Spleen (tissue), 7 donors: ENCODE measurements at regions not wholly inside any gene's neighbourhood (a gene's known extent, or its start where the extent isn't known, plus 50 kb on each side); places are given as distances from the start of the nearest gene placed in this dataset.

Experiments
- CTCF ChIP-seq, 11 experiments: fragments of 200-600 bp in 7 of 11; fragments of 450-650 bp in 4 of 11; sonication (generic) in 4 of 11; IDR thresholded peaks in 8 of 11; conservative IDR thresholded peaks in 3 of 11; 1 replicate in 7 of 11; 2 replicates in 4 of 11; pipeline versions ENCODE4 v1.4.0 to v1.8.0; 2016 to 2021; ENCODE audit warnings: antibody characterized with exemption in 11 of 11, inconsistent platforms in 4 of 11, mild to moderate bottlenecking in 1 of 11
- POLR2A ChIP-seq, 3 donors: fragments of 450-650 bp; IDR thresholded peaks; one replicate each; pipeline ENCODE4 v1.5.1; 2017; ENCODE audit warnings: antibody characterized with exemption in 3 of 3, mild to moderate bottlenecking in 1 of 3
- POLR2AphosphoS5 ChIP-seq, 3 donors: sonication (generic); formaldehyde crosslinking; IDR thresholded peaks; one replicate each; pipeline ENCODE4 v1.5.1; 2017; ENCODE audit warnings: antibody characterized with exemption in 3 of 3
- donor health status: DM: no; HTN: no; CAD: no; lungs with moderate emphysema.
- donor health status: DM: no; HTN: no; CAD: no.
- donor health status: DM: no; HTN: no; CAD: no.

- TF ChIP-seq CTCF (IDR thresholded peaks at IDR 0.05 in 8 of 11, conservative IDR thresholded peaks at IDR 0.05 in 3 of 11) = no peak
- TF ChIP-seq POLR2A (IDR thresholded peaks at IDR 0.05) = no peak
- TF ChIP-seq POLR2AphosphoS5 (IDR thresholded peaks at IDR 0.05) = no peak
Observed at GRCh38 chr2:106959975-106960682, 74.2 kb upstream of the ST6GAL2 start.
